HCT116 (cell line): ENCODE measurements at regions not wholly inside any gene's neighbourhood (a gene's known extent, or its start where the extent isn't known, plus 50 kb on each side); places are given as distances from the start of the nearest gene placed in this dataset.

ENCODE experiments used
- ATAC-seq: fragments of 200-7000 bp; cut with Tn5 transposase; 2 replicates; pipeline ENCODE4 v1.9.1; 2020; ENCODE audit warnings: mild to moderate bottlenecking, moderate library complexity
- BruUV-seq: library from RNA; stranded (reverse); fragments of 400-500 nt; replicated peaks from 2 replicates; lab custom pipeline; 2021; lab: Mats Ljungman, UMichigan
- CTCF ChIA-PET: fragments of 300-600 bp; sonication (Branson Sonifier 250); formaldehyde crosslinking; loops from one replicate; lab custom pipeline; 2021; ENCODE audit warnings: antibody characterized with exemption; lab: Charles Lee
- POLR2A ChIA-PET: fragments of 300-600, 350-600 bp; sonication (Branson Sonifier 250); formaldehyde crosslinking; loops from one replicate; lab custom pipeline; 2021; ENCODE audit warnings: antibody characterized with exemption; lab: Charles Lee
- RAD21 ChIA-PET, 2 experiments: fragments of 300-600 bp; sonication (Branson Sonifier 250); formaldehyde crosslinking; loops; one replicate each; lab custom pipeline; 2023; ENCODE audit warnings: low total read pairs in 2 of 2; ENCODE audit not compliant: uncharacterized antibody in 2 of 2, unreplicated experiment in 2 of 2, low non-redundant PET in 1 of 2; lab: Charles Lee
- DNase-seq: peaks from one replicate; pipeline ENCODE4 v3.0.0-alpha.2; 2010; ENCODE audit warnings: low read depth, low spot score
- H2AFZ ChIP-seq: fragments of 200-600 bp; shearing (Covaris generic), sonication (generic); 2 replicates; pipeline ENCODE4 v1.6.1; 2017; ENCODE audit warnings: low read depth, mixed run types, mixed read lengths, antibody characterized with exemption, low read length; ENCODE audit not compliant: poor library complexity, severe bottlenecking
- H3K27ac ChIP-seq: 2 replicates; pipeline ENCODE4 v1.5.1; 2012; ENCODE audit warnings: low read depth, low read length
- H3K27me3 ChIP-seq: fragments of 200-600 bp; sonication (generic); 2 replicates; pipeline ENCODE4 v1.6.1; 2016; ENCODE audit warnings: mixed run types, low read length, mixed read lengths; ENCODE audit not compliant: insufficient read depth
- H3K36me3 ChIP-seq, 2 experiments: fragments of 200-500 bp in 1 of 2; fragments of 200-600 bp in 1 of 2; sonication (Bioruptor generic) in 1 of 2; sonication (generic) in 1 of 2; 2 replicates each; pipeline versions ENCODE4 v1.5.1 to v1.6.1; 2014 to 2016; ENCODE audit warnings: low read length in 2 of 2, inconsistent platforms in 1 of 2, mixed read lengths in 1 of 2, mixed run types in 1 of 2; ENCODE audit not compliant: insufficient read depth in 2 of 2, control insufficient read depth in 1 of 2
- H3K4me1 ChIP-seq, 2 experiments: fragments of 200-600 bp in 1 of 2; sonication (generic) in 1 of 2; 2 replicates each; pipeline versions ENCODE4 v1.5.1 to v1.6.1; 2012 to 2017; ENCODE audit warnings: low read length in 2 of 2, inconsistent platforms in 1 of 2, mild to moderate bottlenecking in 1 of 2, mixed read lengths in 1 of 2, mixed run types in 1 of 2, moderate library complexity in 1 of 2; ENCODE audit not compliant: insufficient read depth in 2 of 2, control insufficient read depth in 1 of 2
- H3K4me2 ChIP-seq: fragments of 200-600 bp; sonication (generic); 2 replicates; pipeline ENCODE4 v1.6.1; 2017; ENCODE audit warnings: mixed run types, low read length, mixed read lengths
- H3K4me3 ChIP-seq, 2 experiments: fragments of 200-600 bp in 1 of 2; sonication (generic) in 1 of 2; replicated peaks in 1 of 2; 2 replicates each; pipeline ENCODE4 v1.5.1; 2011 to 2016; ENCODE audit warnings: low read length in 2 of 2, control low read depth in 1 of 2, low read depth in 1 of 2, mild to moderate bottlenecking in 1 of 2, mixed read lengths in 1 of 2, mixed run types in 1 of 2
- H3K79me2 ChIP-seq: fragments of 200-600 bp; sonication (generic); 2 replicates; pipeline ENCODE4 v1.6.1; 2017; ENCODE audit warnings: mild to moderate bottlenecking, mixed run types, low read length, moderate library complexity, mixed read lengths; ENCODE audit not compliant: insufficient read depth
- H3K9ac ChIP-seq: fragments of 200-600 bp; sonication (generic); 2 replicates; pipeline ENCODE4 v1.6.1; 2016; ENCODE audit warnings: low read length, mixed read lengths
- H3K9me2 ChIP-seq: fragments of 200-600 bp; sonication (generic), shearing (Covaris generic); 2 replicates; pipeline ENCODE4 v1.6.1; 2017; ENCODE audit warnings: mixed run types, mild to moderate bottlenecking, moderate library complexity; ENCODE audit not compliant: insufficient read depth
- H3K9me3 ChIP-seq, 2 experiments: fragments of 200-500 bp in 1 of 2; fragments of 200-600 bp in 1 of 2; sonication (Bioruptor generic) in 1 of 2; sonication (generic) in 1 of 2; 2 replicates each; pipeline ENCODE4 v1.6.1; 2014 to 2017; ENCODE audit warnings: low read length in 2 of 2, mixed read lengths in 2 of 2, inconsistent platforms in 1 of 2, low read depth in 1 of 2, mild to moderate bottlenecking in 1 of 2, mixed run types in 1 of 2, moderate library complexity in 1 of 2; ENCODE audit not compliant: control insufficient read depth in 1 of 2, insufficient read depth in 1 of 2
- H4K20me1 ChIP-seq: fragments of 200-600 bp; sonication (generic), shearing (Covaris generic); 2 replicates; pipeline ENCODE4 v1.6.1; 2017; ENCODE audit warnings: mixed run types, mild to moderate bottlenecking, moderate library complexity; ENCODE audit not compliant: insufficient read depth
- CEBPB ChIP-seq: IDR thresholded peaks from 2 replicates; pipeline ENCODE4 v1.6.1; 2012; ENCODE audit warnings: low read depth
- EGR1 ChIP-seq: IDR thresholded peaks from 2 replicates; pipeline ENCODE4 v1.6.1; 2012; ENCODE audit warnings: low read depth
- EZH2 ChIP-seq: fragments of 200-600 bp; sonication (generic); IDR thresholded peaks from 2 replicates; pipeline ENCODE4 v1.6.1; 2017; ENCODE audit warnings: antibody characterized with exemption, mixed run types
- FOSL1 ChIP-seq: IDR thresholded peaks from 2 replicates; pipeline ENCODE4 v1.6.1; 2012; ENCODE audit warnings: low read depth
- POLR2A ChIP-seq: IDR thresholded peaks from 2 replicates; pipeline ENCODE4 v1.7.0; 2011; ENCODE audit warnings: borderline replicate concordance; ENCODE audit not compliant: insufficient read depth, insufficient read length; ENCODE audit errors: extremely low read depth
- POLR2AphosphoS5 ChIP-seq: IDR thresholded peaks from 2 replicates; pipeline ENCODE4 v1.6.1; 2011; ENCODE audit warnings: mild to moderate bottlenecking, low read depth, low read length, moderate library complexity
- RAD21 ChIP-seq: IDR thresholded peaks from 2 replicates; pipeline ENCODE4 v1.6.1; 2012; ENCODE audit warnings: low read depth, mild to moderate bottlenecking
- SP1 ChIP-seq: IDR thresholded peaks from 2 replicates; pipeline ENCODE4 v1.6.1; 2012; ENCODE audit warnings: low read depth
- TCF7L2 ChIP-seq: IDR thresholded peaks from 2 replicates; pipeline ENCODE4 v1.7.0; 2011; ENCODE audit warnings: borderline replicate concordance, inconsistent platforms; ENCODE audit not compliant: insufficient read depth, insufficient read length; ENCODE audit errors: extremely low read depth
- YY1 ChIP-seq: IDR thresholded peaks from 2 replicates; pipeline ENCODE4 v1.6.1; 2011; ENCODE audit warnings: low read length, low read depth, moderate library complexity, mild to moderate bottlenecking; ENCODE audit not compliant: insufficient replicate concordance; ENCODE audit errors: extremely low read depth
- ZFX ChIP-seq: fragments of 450-650 bp; IDR thresholded peaks from 2 replicates; pipeline ENCODE4 v1.6.1; 2017
- ZNF274 ChIP-seq: fragments of 200-500 bp; sonication (Bioruptor generic); IDR thresholded peaks from 2 replicates; pipeline ENCODE4 v1.6.1; 2014; ENCODE audit warnings: mild to moderate bottlenecking, low read depth, low read length, inconsistent platforms
- intact Hi-C: fragments of 100-400 bp; cut with micrococcal nuclease; formaldehyde crosslinking; loops from 2 replicates; pipeline ENCODE4 v1.10.0; 2022
- TF ChIP-seq, protein P1 (sequence below): IDR thresholded peaks from 2 replicates; pipeline ENCODE4 v1.6.1; 2011; ENCODE audit warnings: mild to moderate bottlenecking, low read length, moderate library complexity; ENCODE audit not compliant: insufficient replicate concordance; ENCODE audit errors: extremely low read depth
- TF ChIP-seq, protein P2 (sequence below): IDR thresholded peaks from 2 replicates; pipeline ENCODE4 v1.6.1; 2012; ENCODE audit warnings: low read depth
- TF ChIP-seq, protein P3 (sequence below), 3 experiments: fragments of 200-600 bp in 1 of 3; sonication (generic) in 1 of 3; IDR thresholded peaks in 2 of 3; conservative IDR thresholded peaks in 1 of 3; 2 replicates each; pipeline ENCODE4 v1.5.1; 2012 to 2017; ENCODE audit warnings: low read depth in 2 of 3, low read length in 2 of 3, antibody characterized with exemption in 1 of 3, borderline replicate concordance in 1 of 3, control low read depth in 1 of 3, mild to moderate bottlenecking in 1 of 3, mixed read lengths in 1 of 3, mixed run types in 1 of 3, moderate library complexity in 1 of 3; ENCODE audit not compliant: insufficient read depth in 1 of 3
- TF ChIP-seq, protein P4 (sequence below): IDR thresholded peaks from 2 replicates; pipeline ENCODE4 v1.6.1; 2012

DNA sequence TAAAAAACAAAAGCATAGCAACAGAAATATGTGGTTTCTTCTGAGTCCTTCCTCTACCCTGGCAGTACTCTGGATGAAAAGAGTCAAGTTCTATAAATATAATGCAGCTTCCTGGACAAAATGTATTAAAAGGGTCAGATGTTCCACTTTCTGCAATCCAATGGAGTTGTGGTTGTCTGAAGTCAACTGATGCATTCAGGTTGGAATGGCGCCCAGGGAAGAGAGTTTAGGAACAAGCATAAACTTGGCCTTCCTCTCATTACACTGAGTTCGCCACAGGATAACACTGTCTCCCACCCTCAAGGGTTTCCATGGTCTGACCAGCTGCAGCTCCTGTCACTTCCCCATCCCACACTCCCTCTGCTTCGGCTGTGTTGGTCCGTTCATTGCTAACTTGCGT is 66.4 kb downstream of the PLEKHG1 start (continued):
- TF ChIP-seq SP1, result no peak

DNA sequence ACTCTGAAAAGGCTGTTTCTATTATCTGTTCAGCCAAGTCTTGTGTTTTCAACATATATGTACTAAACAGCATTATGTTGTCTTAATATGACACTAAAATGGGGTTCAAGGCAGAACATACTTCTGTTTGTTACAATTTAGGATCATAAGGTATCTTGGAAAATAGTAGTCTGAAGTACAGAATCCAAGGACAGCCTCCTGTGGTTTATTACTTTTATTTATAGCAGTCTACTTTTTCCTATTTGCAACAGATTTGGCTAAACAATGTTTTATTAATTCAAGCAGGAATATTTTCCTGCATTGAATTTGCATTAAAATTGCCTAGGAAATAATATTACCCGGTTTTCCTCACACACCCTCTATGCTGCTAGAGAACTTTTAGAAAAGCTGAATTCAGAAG is 67.7 kb downstream of the PLEKHG1 start:
- H4K20me1 ChIP-seq, result no peaks in the 10 kb centered on the region
- H2AFZ ChIP-seq, result no peak overlapping the region
- H3K27ac ChIP-seq, result no peak overlapping the region
- no peaks in the 10 kb centered on the region; the same call in 1 of the 2 replicates for H3K9me2 ChIP-seq
- no peak overlapping the region for H3K9ac ChIP-seq
- TF ChIP-seq CEBPB, result no peak
- TF ChIP-seq, protein P1, sequence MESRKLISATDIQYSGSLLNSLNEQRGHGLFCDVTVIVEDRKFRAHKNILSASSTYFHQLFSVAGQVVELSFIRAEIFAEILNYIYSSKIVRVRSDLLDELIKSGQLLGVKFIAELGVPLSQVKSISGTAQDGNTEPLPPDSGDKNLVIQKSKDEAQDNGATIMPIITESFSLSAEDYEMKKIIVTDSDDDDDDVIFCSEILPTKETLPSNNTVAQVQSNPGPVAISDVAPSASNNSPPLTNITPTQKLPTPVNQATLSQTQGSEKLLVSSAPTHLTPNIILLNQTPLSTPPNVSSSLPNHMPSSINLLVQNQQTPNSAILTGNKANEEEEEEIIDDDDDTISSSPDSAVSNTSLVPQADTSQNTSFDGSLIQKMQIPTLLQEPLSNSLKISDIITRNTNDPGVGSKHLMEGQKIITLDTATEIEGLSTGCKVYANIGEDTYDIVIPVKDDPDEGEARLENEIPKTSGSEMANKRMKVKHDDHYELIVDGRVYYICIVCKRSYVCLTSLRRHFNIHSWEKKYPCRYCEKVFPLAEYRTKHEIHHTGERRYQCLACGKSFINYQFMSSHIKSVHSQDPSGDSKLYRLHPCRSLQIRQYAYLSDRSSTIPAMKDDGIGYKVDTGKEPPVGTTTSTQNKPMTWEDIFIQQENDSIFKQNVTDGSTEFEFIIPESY, result no peak
- no peak for TF ChIP-seq RAD21
- no peak for TF ChIP-seq POLR2A
- no peak for TF ChIP-seq FOSL1
- no peak for TF ChIP-seq EZH2
- TF ChIP-seq SP1, result no peak
- TF ChIP-seq TCF7L2, result no peak
- TF ChIP-seq, protein P2, sequence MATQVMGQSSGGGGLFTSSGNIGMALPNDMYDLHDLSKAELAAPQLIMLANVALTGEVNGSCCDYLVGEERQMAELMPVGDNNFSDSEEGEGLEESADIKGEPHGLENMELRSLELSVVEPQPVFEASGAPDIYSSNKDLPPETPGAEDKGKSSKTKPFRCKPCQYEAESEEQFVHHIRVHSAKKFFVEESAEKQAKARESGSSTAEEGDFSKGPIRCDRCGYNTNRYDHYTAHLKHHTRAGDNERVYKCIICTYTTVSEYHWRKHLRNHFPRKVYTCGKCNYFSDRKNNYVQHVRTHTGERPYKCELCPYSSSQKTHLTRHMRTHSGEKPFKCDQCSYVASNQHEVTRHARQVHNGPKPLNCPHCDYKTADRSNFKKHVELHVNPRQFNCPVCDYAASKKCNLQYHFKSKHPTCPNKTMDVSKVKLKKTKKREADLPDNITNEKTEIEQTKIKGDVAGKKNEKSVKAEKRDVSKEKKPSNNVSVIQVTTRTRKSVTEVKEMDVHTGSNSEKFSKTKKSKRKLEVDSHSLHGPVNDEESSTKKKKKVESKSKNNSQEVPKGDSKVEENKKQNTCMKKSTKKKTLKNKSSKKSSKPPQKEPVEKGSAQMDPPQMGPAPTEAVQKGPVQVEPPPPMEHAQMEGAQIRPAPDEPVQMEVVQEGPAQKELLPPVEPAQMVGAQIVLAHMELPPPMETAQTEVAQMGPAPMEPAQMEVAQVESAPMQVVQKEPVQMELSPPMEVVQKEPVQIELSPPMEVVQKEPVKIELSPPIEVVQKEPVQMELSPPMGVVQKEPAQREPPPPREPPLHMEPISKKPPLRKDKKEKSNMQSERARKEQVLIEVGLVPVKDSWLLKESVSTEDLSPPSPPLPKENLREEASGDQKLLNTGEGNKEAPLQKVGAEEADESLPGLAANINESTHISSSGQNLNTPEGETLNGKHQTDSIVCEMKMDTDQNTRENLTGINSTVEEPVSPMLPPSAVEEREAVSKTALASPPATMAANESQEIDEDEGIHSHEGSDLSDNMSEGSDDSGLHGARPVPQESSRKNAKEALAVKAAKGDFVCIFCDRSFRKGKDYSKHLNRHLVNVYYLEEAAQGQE, result no peak
- TF ChIP-seq POLR2AphosphoS5, result no peak
- TF ChIP-seq ZFX, result no peak
- TF ChIP-seq, protein P3, sequence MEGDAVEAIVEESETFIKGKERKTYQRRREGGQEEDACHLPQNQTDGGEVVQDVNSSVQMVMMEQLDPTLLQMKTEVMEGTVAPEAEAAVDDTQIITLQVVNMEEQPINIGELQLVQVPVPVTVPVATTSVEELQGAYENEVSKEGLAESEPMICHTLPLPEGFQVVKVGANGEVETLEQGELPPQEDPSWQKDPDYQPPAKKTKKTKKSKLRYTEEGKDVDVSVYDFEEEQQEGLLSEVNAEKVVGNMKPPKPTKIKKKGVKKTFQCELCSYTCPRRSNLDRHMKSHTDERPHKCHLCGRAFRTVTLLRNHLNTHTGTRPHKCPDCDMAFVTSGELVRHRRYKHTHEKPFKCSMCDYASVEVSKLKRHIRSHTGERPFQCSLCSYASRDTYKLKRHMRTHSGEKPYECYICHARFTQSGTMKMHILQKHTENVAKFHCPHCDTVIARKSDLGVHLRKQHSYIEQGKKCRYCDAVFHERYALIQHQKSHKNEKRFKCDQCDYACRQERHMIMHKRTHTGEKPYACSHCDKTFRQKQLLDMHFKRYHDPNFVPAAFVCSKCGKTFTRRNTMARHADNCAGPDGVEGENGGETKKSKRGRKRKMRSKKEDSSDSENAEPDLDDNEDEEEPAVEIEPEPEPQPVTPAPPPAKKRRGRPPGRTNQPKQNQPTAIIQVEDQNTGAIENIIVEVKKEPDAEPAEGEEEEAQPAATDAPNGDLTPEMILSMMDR (IDR thresholded peaks at IDR 0.05 in 2 of 3, conservative IDR thresholded peaks at IDR 0.05 in 1 of 3; ENCODE audit: borderline replicate concordance in 1 of 3, insufficient read depth in 1 of 3, low read depth in 2 of 3, low read length in 2 of 3), result no peak
- no peak for TF ChIP-seq EGR1
- TF ChIP-seq ZNF274, result no peak
- TF ChIP-seq YY1, result no peak
- TF ChIP-seq, protein P4, sequence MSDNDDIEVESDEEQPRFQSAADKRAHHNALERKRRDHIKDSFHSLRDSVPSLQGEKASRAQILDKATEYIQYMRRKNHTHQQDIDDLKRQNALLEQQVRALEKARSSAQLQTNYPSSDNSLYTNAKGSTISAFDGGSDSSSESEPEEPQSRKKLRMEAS, result no peak
- TF ChIP-seq, all 23 proteins: peak for 0
- H3K4me1 ChIP-seq, result peaks cover 17 to 21% of the 10 kb centered on the region in 2 experiments
- no peak overlapping the region for H3K4me2 ChIP-seq
- intact Hi-C loops, result no loop called here
- CTCF ChIA-PET, result no interaction called here
- no peaks in the 10 kb centered on the region for H3K9me3 ChIP-seq
- RAD21 ChIA-PET, result no interaction called here
- DNase-seq, result no peak
- no peak for ATAC-seq
- no peaks in the 10 kb centered on the region for H3K27me3 ChIP-seq
- H3K79me2 ChIP-seq, result no peaks in the 10 kb centered on the region
- H3K4me3 ChIP-seq, result no peak overlapping the region
- no peaks in the 10 kb centered on the region for H3K36me3 ChIP-seq
- no TSS peak for BruUV-seq
- POLR2A ChIA-PET, result no interaction called here
